ENCODE measurements at regions not wholly inside any gene's neighbourhood (a gene's known extent, or its start where the extent isn't known, plus 50 kb on each side); places are given as distances from the start of the nearest gene placed in this dataset.

GRCh38 chr1:182304627-182305026 lies 87.0 kb downstream of the GLUL start:
- TF ChIP-seq, protein P1, sequence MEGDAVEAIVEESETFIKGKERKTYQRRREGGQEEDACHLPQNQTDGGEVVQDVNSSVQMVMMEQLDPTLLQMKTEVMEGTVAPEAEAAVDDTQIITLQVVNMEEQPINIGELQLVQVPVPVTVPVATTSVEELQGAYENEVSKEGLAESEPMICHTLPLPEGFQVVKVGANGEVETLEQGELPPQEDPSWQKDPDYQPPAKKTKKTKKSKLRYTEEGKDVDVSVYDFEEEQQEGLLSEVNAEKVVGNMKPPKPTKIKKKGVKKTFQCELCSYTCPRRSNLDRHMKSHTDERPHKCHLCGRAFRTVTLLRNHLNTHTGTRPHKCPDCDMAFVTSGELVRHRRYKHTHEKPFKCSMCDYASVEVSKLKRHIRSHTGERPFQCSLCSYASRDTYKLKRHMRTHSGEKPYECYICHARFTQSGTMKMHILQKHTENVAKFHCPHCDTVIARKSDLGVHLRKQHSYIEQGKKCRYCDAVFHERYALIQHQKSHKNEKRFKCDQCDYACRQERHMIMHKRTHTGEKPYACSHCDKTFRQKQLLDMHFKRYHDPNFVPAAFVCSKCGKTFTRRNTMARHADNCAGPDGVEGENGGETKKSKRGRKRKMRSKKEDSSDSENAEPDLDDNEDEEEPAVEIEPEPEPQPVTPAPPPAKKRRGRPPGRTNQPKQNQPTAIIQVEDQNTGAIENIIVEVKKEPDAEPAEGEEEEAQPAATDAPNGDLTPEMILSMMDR (IDR thresholded peaks at IDR 0.05), result no peak
- TF ChIP-seq EP300 (IDR thresholded peaks at IDR 0.05), result peak; percentile 19

Measured in ovary (tissue), 3 donors.